ENCODE measurements at regions not wholly inside any gene's neighbourhood (a gene's known extent, or its start where the extent isn't known, plus 50 kb on each side); places are given as distances from the start of the nearest gene placed in this dataset.

DNA sequence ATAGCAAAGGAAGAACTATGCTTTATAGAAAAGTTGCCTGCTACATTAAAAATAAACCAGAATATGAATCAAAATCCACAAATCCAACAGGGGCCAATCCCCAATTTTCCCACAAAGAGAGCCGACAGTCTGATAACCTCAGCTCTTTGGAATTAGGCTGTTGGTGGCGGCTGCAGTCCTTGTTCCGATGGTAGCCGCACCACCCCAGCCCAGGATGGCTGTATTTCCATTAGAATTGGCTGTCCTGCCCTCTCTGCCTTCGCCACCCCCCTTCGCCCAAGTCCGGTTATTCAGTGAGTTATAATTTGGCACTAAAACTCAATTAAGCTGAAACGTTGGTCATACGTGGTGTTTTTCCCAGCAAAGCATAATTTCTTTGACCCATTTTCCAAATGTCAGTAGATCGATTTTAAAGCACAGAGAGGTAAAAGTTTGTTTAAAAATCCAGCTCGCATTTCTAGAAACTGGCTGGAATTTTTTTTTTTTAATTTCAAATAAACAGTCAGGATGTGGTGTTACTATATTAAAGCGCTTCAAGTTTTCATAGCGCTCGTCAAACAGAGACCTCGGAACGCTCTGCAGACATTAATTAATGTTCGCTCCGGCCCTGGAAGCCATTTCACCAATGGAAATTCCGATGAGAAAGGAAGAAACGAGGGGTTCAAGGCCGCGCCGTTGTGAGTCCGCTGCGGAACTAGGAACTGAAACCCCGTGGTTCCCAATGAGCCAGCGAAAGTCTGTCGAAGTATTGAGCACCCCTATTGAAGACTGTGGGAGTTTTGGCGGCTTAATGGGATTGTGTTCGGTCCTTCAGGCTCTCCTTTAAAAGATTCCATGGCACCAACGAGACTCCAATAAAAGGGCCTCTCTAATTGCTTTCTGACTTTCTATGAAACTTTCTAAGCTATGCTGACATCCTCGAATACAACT is 104.8 kb upstream of the DIO3 start:
- no peak overlapping the region for H3K9ac ChIP-seq
- TF ChIP-seq EZH2phosphoT487 (IDR thresholded peaks at IDR 0.05; ENCODE audit: insufficient read depth, low read depth), result no peak
- no peak overlapping the region for H3K4me3 ChIP-seq
- H3K27ac ChIP-seq, result no peak overlapping the region
- no peaks in the 10 kb centered on the region for H3F3A ChIP-seq (ENCODE audit: insufficient read depth)
- in situ Hi-C loops (cut with MboI), result no loop called here
- no peaks in the 10 kb centered on the region for H3K79me2 ChIP-seq (ENCODE audit: insufficient read depth)
- H3K4me2 ChIP-seq (ENCODE audit: unreplicated experiment), result no peak overlapping the region
- no peaks in the 10 kb centered on the region for H3K9me2 ChIP-seq (ENCODE audit: insufficient read depth)
- no peaks in the 10 kb centered on the region for H3K9me3 ChIP-seq (ENCODE audit: low read depth)
- peaks cover 61% of the 10 kb centered on the region for H3K27me3 ChIP-seq (replicated peaks; ENCODE audit: insufficient read depth)
- H2AFZ ChIP-seq, result no peak overlapping the region
- H3K36me3 ChIP-seq (ENCODE audit: low read depth), result no peaks in the 10 kb centered on the region
- no peaks in the 10 kb centered on the region for H4K20me1 ChIP-seq (ENCODE audit: insufficient read depth)
- DNase-seq, result no peak
- WGBS, 2 experiments (ENCODE audit: low coverage in 1 of 2, low lambda C conversion rate in 2 of 2, missing lambda C conversion rate in 2 of 2), result 58 to 62% methylated on average over 32 of the region's 32 CpGs
- H3K4me1 ChIP-seq (ENCODE audit: insufficient read depth), result no peaks in the 10 kb centered on the region

DNA sequence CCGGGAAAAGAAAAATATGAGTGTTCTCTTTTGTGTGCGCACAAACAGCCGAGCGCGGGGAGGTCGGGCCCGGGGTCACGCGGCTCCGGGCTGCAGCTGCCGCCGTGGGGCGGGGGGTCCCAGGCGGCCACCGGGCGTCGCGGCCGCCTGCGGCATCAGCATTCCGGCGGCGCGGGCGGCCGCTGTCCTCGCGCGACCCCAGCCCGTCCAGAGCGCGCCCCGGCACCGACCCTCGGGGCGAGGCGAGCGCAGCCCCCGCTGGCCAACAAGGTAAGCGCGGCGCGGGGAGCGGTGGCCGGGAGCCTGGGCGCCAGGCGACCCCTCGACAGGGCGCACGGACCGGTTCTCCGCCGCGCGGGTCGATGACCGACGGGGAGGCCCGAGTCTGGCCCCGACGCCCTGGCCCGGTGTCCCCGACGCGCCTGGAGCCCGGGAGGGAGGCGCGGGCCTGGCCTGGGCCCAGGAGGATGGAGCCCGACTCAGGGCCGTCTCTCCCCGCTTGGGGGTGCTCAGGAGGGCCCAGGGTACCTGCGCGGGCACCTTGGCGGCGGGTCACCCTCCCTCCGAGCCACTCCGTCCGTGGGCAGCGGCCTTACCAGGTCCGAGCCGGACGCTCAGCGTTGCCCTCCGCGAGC is 103.9 kb upstream of the DIO3 start:
- no peak overlapping the region for H3K9ac ChIP-seq
- DNase-seq, result no peak
- peaks cover 58% of the 10 kb centered on the region for H3K27me3 ChIP-seq (replicated peaks; ENCODE audit: insufficient read depth)
- H3K4me3 ChIP-seq, result no peak overlapping the region
- H3K4me2 ChIP-seq (ENCODE audit: unreplicated experiment), result no peak overlapping the region
- no peaks in the 10 kb centered on the region for H3K9me2 ChIP-seq (ENCODE audit: insufficient read depth)
- in situ Hi-C loops (cut with MboI), result no loop called here
- H3K79me2 ChIP-seq (ENCODE audit: insufficient read depth), result no peaks in the 10 kb centered on the region
- H3F3A ChIP-seq (ENCODE audit: insufficient read depth), result no peaks in the 10 kb centered on the region
- no peaks in the 10 kb centered on the region for H3K36me3 ChIP-seq (ENCODE audit: low read depth)
- no peaks in the 10 kb centered on the region for H3K9me3 ChIP-seq (ENCODE audit: low read depth)
- no peaks in the 10 kb centered on the region for H3K4me1 ChIP-seq (ENCODE audit: insufficient read depth)
- 34 to 37% methylated on average over 36 to 76 of the region's 85 CpGs for WGBS, 2 experiments (ENCODE audit: low coverage in 1 of 2, low lambda C conversion rate in 2 of 2, missing lambda C conversion rate in 2 of 2)
- no peak overlapping the region for H2AFZ ChIP-seq
- H3K27ac ChIP-seq, result no peak overlapping the region
- H4K20me1 ChIP-seq (ENCODE audit: insufficient read depth), result no peaks in the 10 kb centered on the region
- TF ChIP-seq EZH2phosphoT487 (IDR thresholded peaks at IDR 0.05; ENCODE audit: insufficient read depth, low read depth), result no peak
- TF ChIP-seq EZH2 (IDR thresholded peaks at IDR 0.05; ENCODE audit: insufficient read depth, poor library complexity, severe bottlenecking), result no peak

DNA sequence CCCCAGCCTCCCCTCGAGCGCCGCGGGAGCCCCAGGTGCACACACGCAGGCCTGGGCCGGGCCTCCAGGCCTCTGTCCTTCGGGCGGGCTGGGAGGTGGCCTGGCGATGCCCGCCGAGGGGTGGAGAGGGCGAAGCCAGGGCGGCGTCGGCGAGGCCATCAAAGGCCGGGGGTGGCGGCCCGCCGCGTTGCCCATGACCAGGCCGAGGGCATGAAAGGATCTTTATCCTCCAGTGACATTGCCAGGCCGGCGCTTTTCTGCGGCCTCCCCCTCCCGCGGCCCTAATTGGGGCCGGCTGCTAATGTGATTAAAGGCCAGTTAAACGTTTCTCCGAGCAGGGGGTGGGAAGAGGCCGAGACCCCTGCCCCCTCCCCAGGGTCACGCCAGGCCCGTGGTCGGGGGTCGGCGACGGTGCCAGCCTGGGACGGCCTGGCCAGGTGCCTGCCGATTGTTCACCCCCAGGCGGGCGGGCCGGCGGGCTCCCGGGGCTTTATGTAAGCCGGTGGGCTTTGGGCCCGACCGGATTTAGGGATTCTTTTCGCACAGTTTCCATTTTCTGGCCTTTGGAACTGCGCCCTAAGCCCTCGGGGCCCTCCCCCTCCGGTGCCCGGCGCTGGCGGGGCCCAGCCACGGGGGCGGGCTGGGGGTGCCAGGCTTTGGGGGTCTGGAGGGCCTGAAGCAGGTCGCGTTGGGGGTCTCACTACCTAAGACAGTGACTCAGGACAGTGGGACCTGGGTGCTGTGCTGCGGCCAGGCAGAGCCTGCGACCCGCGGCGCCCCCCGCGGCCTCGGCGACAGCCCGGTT is 103.2 kb upstream of the DIO3 start:
- Histone ChIP-seq H3K36me3 (ENCODE audit: low read depth) (no peaks in the 10 kb centered on the region), H3K27ac (no peak overlapping the region), H3K79me2 (ENCODE audit: insufficient read depth) (no peaks in the 10 kb centered on the region), H3K9me3 (ENCODE audit: low read depth) (no peaks in the 10 kb centered on the region), H3F3A (ENCODE audit: insufficient read depth) (no peaks in the 10 kb centered on the region), H3K27me3 (replicated peaks; ENCODE audit: insufficient read depth) (peaks cover 51% of the 10 kb centered on the region), H3K9me2 (ENCODE audit: insufficient read depth) (no peaks in the 10 kb centered on the region), H3K4me3 (no peak overlapping the region), H3K4me2 (ENCODE audit: unreplicated experiment) (no peak overlapping the region), H3K9ac (no peak overlapping the region), H4K20me1 (ENCODE audit: insufficient read depth) (no peaks in the 10 kb centered on the region), H2AFZ (no peak overlapping the region), H3K4me1 (ENCODE audit: insufficient read depth) (no peaks in the 10 kb centered on the region)
- WGBS, 2 experiments (ENCODE audit: low coverage in 1 of 2, low lambda C conversion rate in 2 of 2, missing lambda C conversion rate in 2 of 2), result 23 to 26% methylated on average over 45 to 46 of the region's 68 CpGs
- no peak for DNase-seq
- TF ChIP-seq EZH2phosphoT487 (IDR thresholded peaks at IDR 0.05; ENCODE audit: insufficient read depth, low read depth), result no peak
- TF ChIP-seq EZH2 (IDR thresholded peaks at IDR 0.05; ENCODE audit: insufficient read depth, poor library complexity, severe bottlenecking), result no peak
- in situ Hi-C loops (cut with MboI), result no loop called here

DNA sequence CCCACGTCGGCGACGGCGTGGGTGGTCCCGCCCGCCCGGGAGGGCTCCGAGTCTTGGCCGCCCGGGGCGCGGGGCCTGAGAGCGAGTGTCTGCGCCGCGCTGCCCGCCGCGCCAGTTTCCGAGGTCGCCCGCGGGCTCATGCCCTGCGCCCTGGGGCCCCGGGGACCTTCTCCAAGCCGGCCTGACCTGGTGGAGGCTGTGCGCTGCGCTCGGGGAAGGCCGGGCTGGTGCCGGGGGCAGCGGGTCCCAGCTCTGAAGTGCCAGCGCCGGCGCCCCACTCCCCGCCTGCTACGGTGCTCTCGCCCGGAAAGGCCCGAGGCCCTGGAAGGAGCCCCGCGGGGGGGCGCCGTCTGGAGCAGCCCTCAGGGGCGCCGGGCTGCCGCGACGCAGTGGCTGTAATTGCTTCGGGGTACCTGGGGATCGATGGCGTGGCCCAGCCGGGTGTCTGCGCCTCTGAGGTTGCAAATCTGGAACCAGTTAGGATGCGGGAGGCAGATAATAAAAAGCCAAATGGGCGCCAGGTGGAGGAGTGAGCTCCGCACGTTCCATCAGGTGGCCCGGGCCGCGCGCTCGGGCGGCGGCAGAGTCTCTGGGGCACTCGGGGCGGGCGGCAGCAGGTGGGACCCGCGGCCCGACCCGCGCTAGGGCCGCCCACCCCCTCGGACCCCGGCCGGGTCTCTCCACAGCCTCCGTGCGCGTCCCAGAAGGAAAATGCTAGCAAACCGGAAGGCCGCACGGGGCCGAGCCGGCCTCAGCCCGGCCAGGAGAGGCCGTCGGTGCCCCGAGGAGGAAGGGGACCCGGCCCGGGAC is 102.3 kb upstream of the DIO3 start:
- no peaks in the 10 kb centered on the region for H3K4me1 ChIP-seq (ENCODE audit: insufficient read depth)
- H3K9me3 ChIP-seq (ENCODE audit: low read depth), result no peaks in the 10 kb centered on the region
- no peaks in the 10 kb centered on the region for H3K79me2 ChIP-seq (ENCODE audit: insufficient read depth)
- H3K4me2 ChIP-seq (ENCODE audit: unreplicated experiment), result no peak overlapping the region
- no peaks in the 10 kb centered on the region for H3K9me2 ChIP-seq (ENCODE audit: insufficient read depth)
- no peak overlapping the region for H3K9ac ChIP-seq
- no peak overlapping the region for H3K27ac ChIP-seq
- no peaks in the 10 kb centered on the region for H3F3A ChIP-seq (ENCODE audit: insufficient read depth)
- H2AFZ ChIP-seq, result no peak overlapping the region
- no peak for DNase-seq
- H3K4me3 ChIP-seq, result no peak overlapping the region
- peaks cover 50% of the 10 kb centered on the region for H3K27me3 ChIP-seq (replicated peaks; ENCODE audit: insufficient read depth)
- no peak for TF ChIP-seq EZH2 (IDR thresholded peaks at IDR 0.05; ENCODE audit: insufficient read depth, poor library complexity, severe bottlenecking)
- TF ChIP-seq EZH2phosphoT487 (IDR thresholded peaks at IDR 0.05; ENCODE audit: insufficient read depth, low read depth), result no peak
- in situ Hi-C loops (cut with MboI), result no loop called here
- H4K20me1 ChIP-seq (ENCODE audit: insufficient read depth), result no peaks in the 10 kb centered on the region
- WGBS, 2 experiments (ENCODE audit: low coverage in 1 of 2, low lambda C conversion rate in 2 of 2, missing lambda C conversion rate in 2 of 2), result 23 to 24% methylated on average over 57 to 61 of the region's 92 CpGs
- no peaks in the 10 kb centered on the region for H3K36me3 ChIP-seq (ENCODE audit: low read depth)
